ENCODE measurements at regions not wholly inside any gene's neighbourhood (a gene's known extent, or its start where the extent isn't known, plus 50 kb on each side); places are given as distances from the start of the nearest gene placed in this dataset.

DNA sequence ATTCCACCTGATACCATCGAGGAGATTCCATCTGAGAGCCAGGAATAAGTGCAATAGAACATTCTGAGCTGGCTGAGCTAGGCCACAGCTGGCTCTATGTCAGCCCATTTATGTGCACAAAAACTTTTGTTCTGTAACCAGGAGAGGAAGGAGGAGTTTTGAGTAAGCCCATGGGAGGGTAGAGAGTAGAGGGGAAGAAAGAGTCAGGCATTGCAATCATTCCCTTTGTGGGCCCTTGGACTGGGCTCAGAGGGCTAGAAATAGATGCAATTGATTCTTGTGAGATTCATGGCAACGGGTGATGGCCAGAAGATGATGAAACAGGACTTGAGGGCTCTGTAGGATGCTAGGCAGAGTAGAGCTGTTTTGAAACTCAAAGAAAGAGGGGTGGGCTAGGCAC, 104.6 kb upstream of the KIF5B start:
- TF ChIP-seq ZFX (IDR thresholded peaks at IDR 0.05; ENCODE audit: borderline replicate concordance): no peak
- TF ChIP-seq, protein P1, sequence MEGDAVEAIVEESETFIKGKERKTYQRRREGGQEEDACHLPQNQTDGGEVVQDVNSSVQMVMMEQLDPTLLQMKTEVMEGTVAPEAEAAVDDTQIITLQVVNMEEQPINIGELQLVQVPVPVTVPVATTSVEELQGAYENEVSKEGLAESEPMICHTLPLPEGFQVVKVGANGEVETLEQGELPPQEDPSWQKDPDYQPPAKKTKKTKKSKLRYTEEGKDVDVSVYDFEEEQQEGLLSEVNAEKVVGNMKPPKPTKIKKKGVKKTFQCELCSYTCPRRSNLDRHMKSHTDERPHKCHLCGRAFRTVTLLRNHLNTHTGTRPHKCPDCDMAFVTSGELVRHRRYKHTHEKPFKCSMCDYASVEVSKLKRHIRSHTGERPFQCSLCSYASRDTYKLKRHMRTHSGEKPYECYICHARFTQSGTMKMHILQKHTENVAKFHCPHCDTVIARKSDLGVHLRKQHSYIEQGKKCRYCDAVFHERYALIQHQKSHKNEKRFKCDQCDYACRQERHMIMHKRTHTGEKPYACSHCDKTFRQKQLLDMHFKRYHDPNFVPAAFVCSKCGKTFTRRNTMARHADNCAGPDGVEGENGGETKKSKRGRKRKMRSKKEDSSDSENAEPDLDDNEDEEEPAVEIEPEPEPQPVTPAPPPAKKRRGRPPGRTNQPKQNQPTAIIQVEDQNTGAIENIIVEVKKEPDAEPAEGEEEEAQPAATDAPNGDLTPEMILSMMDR (IDR thresholded peaks at IDR 0.05): no peak

All from 22Rv1 (cell line).